KMS-11 (cell line): ENCODE measurements at regions not wholly inside any gene's neighbourhood (a gene's known extent, or its start where the extent isn't known, plus 50 kb on each side); places are given as distances from the start of the nearest gene placed in this dataset.

ENCODE experiments used
- H2AFZ ChIP-seq: fragments of 200-600 bp; sonication (generic); 2 replicates; pipeline ENCODE4 v1.6.1; 2016; ENCODE audit warnings: antibody characterized with exemption, mixed run types, low read depth
- H3K27ac ChIP-seq: fragments of 200-600 bp; sonication (generic); 2 replicates; pipeline ENCODE4 v1.6.1; 2016; ENCODE audit warnings: mild to moderate bottlenecking, mixed run types
- H3K27me3 ChIP-seq: fragments of 200-600 bp; sonication (generic); 2 replicates; pipeline ENCODE4 v1.6.1; 2017; ENCODE audit warnings: mild to moderate bottlenecking, low read depth, mixed run types, moderate library complexity; ENCODE audit not compliant: insufficient read depth
- H3K36me3 ChIP-seq: fragments of 200-600 bp; sonication (generic); 2 replicates; pipeline ENCODE4 v1.6.1; 2017; ENCODE audit warnings: mild to moderate bottlenecking, mixed run types; ENCODE audit not compliant: insufficient read depth
- H3K4me1 ChIP-seq: fragments of 200-600 bp; sonication (generic); 2 replicates; pipeline ENCODE4 v1.6.1; 2016; ENCODE audit warnings: mild to moderate bottlenecking, low read depth, mixed run types; ENCODE audit not compliant: poor library complexity, severe bottlenecking
- H3K4me2 ChIP-seq: fragments of 200-600 bp; sonication (generic); 2 replicates; pipeline ENCODE4 v1.7.0; 2016; ENCODE audit warnings: mild to moderate bottlenecking, mixed run types
- H3K4me3 ChIP-seq: fragments of 200-600 bp; sonication (generic); IDR thresholded peaks from 2 replicates; pipeline ENCODE4 v1.6.1; 2017; ENCODE audit warnings: low read depth, low read length, mixed read lengths; ENCODE audit not compliant: insufficient read depth
- H3K79me2 ChIP-seq: fragments of 200-600 bp; sonication (generic); 2 replicates; pipeline ENCODE4 v1.6.1; 2016; ENCODE audit warnings: low read depth, mixed run types; ENCODE audit not compliant: insufficient read depth
- H3K9ac ChIP-seq: fragments of 200-600 bp; sonication (generic); 2 replicates; pipeline ENCODE4 v1.6.1; 2016; ENCODE audit warnings: mild to moderate bottlenecking, mixed run types
- H4K20me1 ChIP-seq: fragments of 200-600 bp; sonication (generic); 2 replicates; pipeline ENCODE4 v1.6.1; 2016; ENCODE audit warnings: mild to moderate bottlenecking, mixed run types; ENCODE audit not compliant: insufficient read depth
- TF ChIP-seq, protein P1 (sequence below): fragments of 200-600 bp; sonication (generic); conservative IDR thresholded peaks from 2 replicates; pipeline ENCODE4 v1.6.1; 2017; ENCODE audit warnings: low read depth, mild to moderate bottlenecking, antibody characterized with exemption, low read length, moderate library complexity, mixed read lengths

DNA sequence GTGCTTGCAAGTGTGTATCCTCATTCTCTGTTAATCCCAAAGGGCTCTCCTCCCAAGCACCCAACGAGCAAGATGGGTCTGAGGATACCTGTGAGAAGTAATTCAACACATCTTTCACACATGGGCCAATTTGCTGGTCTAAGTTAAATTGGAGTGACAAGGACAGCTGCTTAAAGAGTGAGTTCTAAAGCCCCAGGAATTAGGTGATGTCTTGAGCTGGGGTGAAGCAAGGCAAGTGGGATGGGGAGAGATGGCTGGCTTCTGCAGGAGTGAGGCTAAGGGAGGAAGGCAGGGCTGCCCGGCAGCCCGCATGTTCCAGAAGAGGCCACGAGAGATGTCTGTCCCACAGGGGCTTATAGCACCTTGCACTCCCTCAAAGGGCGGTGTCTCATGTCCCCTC is 288.5 kb downstream of the CDH26 start:
- TF ChIP-seq, protein P1, sequence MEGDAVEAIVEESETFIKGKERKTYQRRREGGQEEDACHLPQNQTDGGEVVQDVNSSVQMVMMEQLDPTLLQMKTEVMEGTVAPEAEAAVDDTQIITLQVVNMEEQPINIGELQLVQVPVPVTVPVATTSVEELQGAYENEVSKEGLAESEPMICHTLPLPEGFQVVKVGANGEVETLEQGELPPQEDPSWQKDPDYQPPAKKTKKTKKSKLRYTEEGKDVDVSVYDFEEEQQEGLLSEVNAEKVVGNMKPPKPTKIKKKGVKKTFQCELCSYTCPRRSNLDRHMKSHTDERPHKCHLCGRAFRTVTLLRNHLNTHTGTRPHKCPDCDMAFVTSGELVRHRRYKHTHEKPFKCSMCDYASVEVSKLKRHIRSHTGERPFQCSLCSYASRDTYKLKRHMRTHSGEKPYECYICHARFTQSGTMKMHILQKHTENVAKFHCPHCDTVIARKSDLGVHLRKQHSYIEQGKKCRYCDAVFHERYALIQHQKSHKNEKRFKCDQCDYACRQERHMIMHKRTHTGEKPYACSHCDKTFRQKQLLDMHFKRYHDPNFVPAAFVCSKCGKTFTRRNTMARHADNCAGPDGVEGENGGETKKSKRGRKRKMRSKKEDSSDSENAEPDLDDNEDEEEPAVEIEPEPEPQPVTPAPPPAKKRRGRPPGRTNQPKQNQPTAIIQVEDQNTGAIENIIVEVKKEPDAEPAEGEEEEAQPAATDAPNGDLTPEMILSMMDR: no peak
- no peaks in the 10 kb centered on the region for H3K27me3 ChIP-seq
- H3K79me2 ChIP-seq: no peaks in the 10 kb centered on the region
- H3K9ac ChIP-seq: no peak overlapping the region
- H3K27ac ChIP-seq: no peak overlapping the region
- no peaks in the 10 kb centered on the region for H3K36me3 ChIP-seq
- no peak overlapping the region for H3K4me3 ChIP-seq
- no peak overlapping the region for H2AFZ ChIP-seq
- H4K20me1 ChIP-seq: no peaks in the 10 kb centered on the region
- H3K4me1 ChIP-seq: no peaks in the 10 kb centered on the region
- no peak overlapping the region for H3K4me2 ChIP-seq

DNA sequence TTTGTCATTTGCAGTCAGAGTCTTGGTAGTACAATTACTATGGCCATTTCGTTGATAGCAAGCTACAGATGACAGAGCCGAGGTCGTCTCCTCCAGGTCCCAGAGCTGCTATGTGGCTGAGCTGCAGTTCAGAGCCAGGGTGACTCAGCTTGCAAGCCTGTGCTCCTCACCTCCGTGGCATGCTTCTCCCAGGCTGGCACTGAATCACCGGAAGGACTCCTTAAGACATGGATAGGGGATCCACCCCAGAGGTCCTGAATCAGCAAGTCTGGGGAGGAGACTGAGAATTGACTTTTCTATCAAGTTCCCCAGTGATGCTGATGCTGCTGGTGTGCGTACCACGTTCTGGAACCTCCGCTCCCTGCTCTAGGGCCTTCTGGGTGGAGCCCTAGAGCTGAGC is 291.2 kb downstream of the CDH26 start:
- no peaks in the 10 kb centered on the region for H3K36me3 ChIP-seq
- H3K79me2 ChIP-seq: no peaks in the 10 kb centered on the region
- H3K27me3 ChIP-seq: no peaks in the 10 kb centered on the region
- H3K4me3 ChIP-seq: no peak overlapping the region
- H3K27ac ChIP-seq: no peak overlapping the region
- H3K9ac ChIP-seq: no peak overlapping the region
- H2AFZ ChIP-seq: no peak overlapping the region
- TF ChIP-seq, protein P1: no peak
- H3K4me1 ChIP-seq: no peaks in the 10 kb centered on the region
- H3K4me2 ChIP-seq: no peak overlapping the region
- H4K20me1 ChIP-seq: no peaks in the 10 kb centered on the region

DNA sequence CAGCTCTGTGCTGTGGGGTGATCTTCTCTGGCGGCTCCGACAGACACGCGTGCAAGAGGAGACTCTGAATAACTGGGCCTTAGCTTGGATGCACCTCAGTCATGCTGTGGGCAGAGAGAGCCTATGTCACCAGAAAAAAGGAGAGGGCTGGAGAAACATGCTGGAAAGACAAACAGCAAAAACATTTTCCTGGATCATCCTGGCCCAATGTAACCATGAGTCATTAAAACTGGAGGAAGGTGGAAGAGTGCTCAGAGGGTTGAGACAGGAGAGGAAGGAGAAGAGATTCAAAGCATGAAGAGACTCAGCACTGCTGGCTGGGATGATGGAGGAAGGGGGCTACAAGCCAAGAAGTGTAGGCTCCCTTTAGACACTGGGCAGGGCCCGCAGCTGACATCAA is 292.0 kb downstream of the CDH26 start:
- TF ChIP-seq, protein P1: no peak
- Histone ChIP-seq H3K4me2 (no peak overlapping the region), H3K27ac (no peak overlapping the region), H3K79me2 (no peaks in the 10 kb centered on the region), H3K27me3 (no peaks in the 10 kb centered on the region), H4K20me1 (no peaks in the 10 kb centered on the region), H3K36me3 (no peaks in the 10 kb centered on the region), H2AFZ (no peak overlapping the region), H3K9ac (no peak overlapping the region), H3K4me3 (no peak overlapping the region), H3K4me1 (peaks cover 4% of the 10 kb centered on the region)

GRCh38 chr20:60252866-60253265 is 294.6 kb downstream of the CDH26 start:
- no peaks in the 10 kb centered on the region for H3K79me2 ChIP-seq
- no peak overlapping the region for H3K4me3 ChIP-seq
- H3K27ac ChIP-seq: no peak overlapping the region
- no peak overlapping the region for H3K9ac ChIP-seq
- H4K20me1 ChIP-seq: no peaks in the 10 kb centered on the region
- no peaks in the 10 kb centered on the region for H3K36me3 ChIP-seq
- no peak overlapping the region for H3K4me2 ChIP-seq
- TF ChIP-seq, protein P1: no peak
- H2AFZ ChIP-seq: no peak overlapping the region
- no peaks in the 10 kb centered on the region for H3K27me3 ChIP-seq
- peaks cover 9% of the 10 kb centered on the region for H3K4me1 ChIP-seq

DNA sequence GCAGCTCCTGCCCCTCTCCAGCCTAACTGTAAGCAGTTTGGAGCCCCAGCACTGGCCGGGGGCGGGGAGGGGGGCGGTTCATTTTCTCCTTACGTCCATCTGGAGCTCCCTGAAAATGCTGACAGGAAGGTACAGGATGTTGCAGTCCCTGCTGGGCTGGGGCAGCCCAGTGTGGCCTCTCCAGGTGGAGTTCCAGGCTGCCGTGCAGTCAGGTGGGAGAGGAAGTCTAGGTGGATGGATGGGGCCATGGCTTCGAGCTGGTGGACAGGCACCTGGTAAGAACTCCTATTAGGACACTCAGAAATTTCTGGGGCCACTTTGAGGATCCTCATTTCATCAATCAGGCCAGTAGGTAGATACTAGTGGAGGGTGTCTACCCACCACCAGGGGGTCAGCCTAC is 295.2 kb downstream of the CDH26 start:
- Histone ChIP-seq H3K27me3 (no peaks in the 10 kb centered on the region), H3K4me3 (no peak overlapping the region), H3K36me3 (no peaks in the 10 kb centered on the region), H3K27ac (no peak overlapping the region), H3K4me1 (peaks cover 9% of the 10 kb centered on the region), H4K20me1 (no peaks in the 10 kb centered on the region), H3K79me2 (no peaks in the 10 kb centered on the region), H3K9ac (no peak overlapping the region), H2AFZ (no peak overlapping the region), H3K4me2 (no peak overlapping the region)
- TF ChIP-seq, protein P1: no peak
